GM10248 (cell line): ENCODE measurements at regions not wholly inside any gene's neighbourhood (a gene's known extent, or its start where the extent isn't known, plus 50 kb on each side); places are given as distances from the start of the nearest gene placed in this dataset.
"Not testable (repeated sequence)": the region's sequence is repeated elsewhere in the genome, so short reads cannot be mapped to it uniquely, and the experiment has no call there.

ENCODE experiments used
- CTCF ChIA-PET: fragments of 300-600 bp; sonication (Branson Sonifier 250); formaldehyde crosslinking; extraction: SDS; loops from one replicate; lab custom pipeline; 2021; ENCODE audit warnings: antibody characterized with exemption; lab: Yijun Ruan, JAX
- POLR2A ChIA-PET: fragments of 350-650 bp; sonication (Branson Sonifier 250); formaldehyde crosslinking; extraction: SDS; loops from one replicate; lab custom pipeline; 2020; ENCODE audit warnings: antibody characterized with exemption; lab: Yijun Ruan, JAX
- DNase-seq: peaks from one replicate; pipeline ENCODE4 v3.0.0; 2012; ENCODE audit errors: extremely low spot score
- CTCF ChIP-seq: IDR thresholded peaks from 2 replicates; pipeline ENCODE4 v1.5.1; 2012; ENCODE audit warnings: mild to moderate bottlenecking, low read depth; ENCODE audit errors: extremely low read depth, missing control alignments, control extremely low read depth

GRCh38 chr3:84318273-84318809, 640.4 kb upstream of the CADM2 start:
- no peak for TF ChIP-seq CTCF
- POLR2A ChIA-PET: no interaction called here
- DNase-seq: no peak
- CTCF ChIA-PET: no interaction called here

DNA sequence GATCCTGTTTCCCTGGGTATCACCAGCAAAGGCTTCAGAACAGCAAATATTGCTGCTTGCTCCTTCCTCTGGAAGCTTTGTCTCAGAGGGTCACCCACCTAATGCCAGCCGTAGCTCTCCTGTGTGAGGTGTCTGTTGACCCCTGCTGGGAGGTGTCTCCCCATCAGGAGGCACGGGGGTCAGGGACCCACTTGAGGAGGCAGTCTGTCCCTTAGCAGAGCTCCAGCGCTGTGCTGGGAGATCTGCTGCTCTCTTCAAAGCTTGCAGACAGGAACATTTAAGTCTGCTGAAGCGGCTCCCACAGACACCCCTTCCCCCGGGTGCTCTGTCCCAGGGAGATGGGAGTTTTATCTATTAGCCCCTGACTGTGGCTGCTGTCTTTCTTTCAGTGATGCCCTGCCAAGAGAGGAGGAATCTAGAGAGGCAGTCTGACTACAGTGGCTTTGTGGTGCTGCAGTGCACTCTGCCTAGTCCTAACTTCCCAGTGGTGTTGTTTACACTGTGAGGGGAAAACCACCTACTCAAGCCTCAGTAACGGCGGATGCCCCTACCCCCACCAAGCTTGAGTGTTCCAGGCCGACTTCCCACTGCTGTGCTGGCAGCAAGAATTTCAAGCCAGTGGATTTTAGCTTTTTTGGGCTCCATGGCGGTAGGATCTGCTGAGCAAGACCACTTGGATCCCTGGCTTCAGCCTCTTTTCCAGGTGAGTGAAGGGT, 593.1 kb upstream of the CADM2 start:
- CTCF ChIA-PET, POLR2A ChIA-PET, DNase-seq: not testable (repeated sequence)
